ENCODE measurements at regions not wholly inside any gene's neighbourhood (a gene's known extent, or its start where the extent isn't known, plus 50 kb on each side); places are given as distances from the start of the nearest gene placed in this dataset.

GRCh38 chr5:112112346-112112745 is 306.7 kb downstream of the EPB41L4A start:
- no peaks in the 10 kb centered on the region for H3K4me1 ChIP-seq (ENCODE audit: control insufficient read depth, insufficient read depth, low read length, poor library complexity, severe bottlenecking)
- no peaks in the 10 kb centered on the region for H3K36me3 ChIP-seq (ENCODE audit: control insufficient read depth, insufficient read depth, low read length)
- H3K9me3 ChIP-seq (ENCODE audit: control insufficient read depth, low read length) = no peaks in the 10 kb centered on the region
- WGBS, 2 experiments (ENCODE audit: insufficient coverage in 2 of 2) = 0% methylated on average over 1 to 2 of the region's 2 CpGs
- no peak overlapping the region for H3K27ac ChIP-seq (ENCODE audit: low read depth, low read length, severe bottlenecking)
- no peak overlapping the region for H3K4me3 ChIP-seq (ENCODE audit: extremely low read depth, insufficient read depth, low read length, poor library complexity, severe bottlenecking)

GRCh38 chr5:112109331-112110007 is 309.6 kb downstream of the EPB41L4A start:
- Histone ChIP-seq H3K9me3 (ENCODE audit: control insufficient read depth, low read length) (no peaks in the 10 kb centered on the region), H3K27ac (ENCODE audit: low read depth, low read length, severe bottlenecking) (no peak overlapping the region), H3K36me3 (ENCODE audit: control insufficient read depth, insufficient read depth, low read length) (no peaks in the 10 kb centered on the region), H3K4me3 (ENCODE audit: extremely low read depth, insufficient read depth, low read length, poor library complexity, severe bottlenecking) (no peak overlapping the region), H3K4me1 (ENCODE audit: control insufficient read depth, insufficient read depth, low read length, poor library complexity, severe bottlenecking) (no peaks in the 10 kb centered on the region)
- 82 to 87% methylated on average over 3 of the region's 4 CpGs for WGBS, 2 experiments (ENCODE audit: insufficient coverage in 2 of 2)

DNA sequence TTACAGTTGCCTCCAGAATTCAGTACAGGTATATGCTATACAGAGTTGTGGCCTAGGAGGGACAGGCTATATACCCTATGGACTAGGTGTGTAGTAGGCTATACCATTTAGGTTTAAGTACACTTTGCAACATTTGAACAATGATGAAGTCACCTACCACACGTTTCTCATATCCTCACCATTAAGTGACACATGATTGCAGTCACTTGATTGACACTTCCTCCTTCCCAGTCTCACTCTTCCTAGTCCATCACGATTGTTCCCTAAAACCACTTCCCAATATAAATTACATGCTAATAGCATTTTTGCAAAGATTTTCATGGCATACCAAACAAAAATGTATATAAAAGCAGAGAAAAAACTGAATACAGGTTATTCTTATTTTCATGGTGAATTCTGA is 312.2 kb downstream of the EPB41L4A start:
- Histone ChIP-seq H3K4me3 (ENCODE audit: extremely low read depth, insufficient read depth, low read length, poor library complexity, severe bottlenecking) (no peak overlapping the region), H3K27ac (ENCODE audit: low read depth, low read length, severe bottlenecking) (no peak overlapping the region), H3K36me3 (ENCODE audit: control insufficient read depth, insufficient read depth, low read length) (no peaks in the 10 kb centered on the region), H3K4me1 (ENCODE audit: control insufficient read depth, insufficient read depth, low read length, poor library complexity, severe bottlenecking) (no peaks in the 10 kb centered on the region), H3K9me3 (ENCODE audit: control insufficient read depth, low read length) (no peaks in the 10 kb centered on the region)
- WGBS, 2 experiments (ENCODE audit: insufficient coverage in 2 of 2) = 86 to 89% methylated on average over 2 of the region's 2 CpGs

- H3K27ac ChIP-seq (ENCODE audit: low read depth, low read length, severe bottlenecking) = no peak overlapping the region
- H3K36me3 ChIP-seq (ENCODE audit: control insufficient read depth, insufficient read depth, low read length) = no peaks in the 10 kb centered on the region
- no peaks in the 10 kb centered on the region for H3K4me1 ChIP-seq (ENCODE audit: control insufficient read depth, insufficient read depth, low read length, poor library complexity, severe bottlenecking)
- 84 to 93% methylated on average over 4 to 5 of the region's 6 CpGs for WGBS, 2 experiments (ENCODE audit: insufficient coverage in 2 of 2)
- no peaks in the 10 kb centered on the region for H3K9me3 ChIP-seq (ENCODE audit: control insufficient read depth, low read length)
- no peak overlapping the region for H3K4me3 ChIP-seq (ENCODE audit: extremely low read depth, insufficient read depth, low read length, poor library complexity, severe bottlenecking)
These were observed 321.3 kb downstream of the EPB41L4A start for GRCh38 chr5:112097768-112098167.

DNA sequence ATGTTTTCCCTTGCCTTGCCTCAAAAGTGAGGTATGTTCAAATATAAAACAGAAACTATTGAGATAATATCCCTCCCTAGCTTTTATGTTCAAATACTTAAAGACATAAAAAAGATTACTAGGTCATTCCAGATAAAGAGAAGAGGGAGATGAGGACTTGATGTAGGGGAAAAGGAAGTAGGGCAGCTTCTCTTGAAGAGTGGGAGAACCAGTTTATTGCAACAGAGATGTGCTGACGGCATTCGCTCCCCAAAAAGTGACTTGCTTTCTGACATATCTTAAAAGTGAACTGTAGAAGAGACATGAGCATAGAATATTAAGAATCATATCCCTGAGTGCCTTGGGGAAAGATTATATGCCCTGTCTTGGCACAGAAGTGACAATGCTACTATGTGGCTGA is 330.2 kb upstream of the NREP start:
- H3K27ac ChIP-seq (ENCODE audit: low read depth, low read length, severe bottlenecking) = no peak overlapping the region
- H3K36me3 ChIP-seq (ENCODE audit: control insufficient read depth, insufficient read depth, low read length) = no peaks in the 10 kb centered on the region
- H3K4me1 ChIP-seq (ENCODE audit: control insufficient read depth, insufficient read depth, low read length, poor library complexity, severe bottlenecking) = no peaks in the 10 kb centered on the region
- no peak overlapping the region for H3K4me3 ChIP-seq (ENCODE audit: extremely low read depth, insufficient read depth, low read length, poor library complexity, severe bottlenecking)
- H3K9me3 ChIP-seq (ENCODE audit: control insufficient read depth, low read length) = no peaks in the 10 kb centered on the region
- WGBS, 2 experiments (ENCODE audit: insufficient coverage in 2 of 2) = 85 to 93% methylated on average over 2 of the region's 2 CpGs

DNA sequence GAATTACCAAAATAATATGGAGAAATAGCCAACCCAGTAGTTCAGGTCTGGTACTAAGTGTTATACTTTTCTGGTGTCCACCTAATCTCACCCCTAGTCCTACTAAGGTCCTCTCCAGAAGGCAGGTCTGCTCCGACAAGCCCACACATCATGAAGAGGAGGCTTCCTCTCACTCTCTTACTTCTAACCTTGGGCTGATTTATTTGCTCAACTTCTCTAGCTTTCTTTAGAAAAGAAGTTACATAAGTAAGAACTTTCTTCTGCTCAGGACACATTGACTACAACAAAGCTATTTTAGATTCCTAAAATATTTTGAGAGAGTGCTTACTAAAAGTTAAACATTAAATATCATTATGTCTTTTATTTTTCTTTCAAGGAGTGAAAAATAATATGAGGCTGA is 329.7 kb upstream of the NREP start:
- Histone ChIP-seq H3K36me3 (ENCODE audit: control insufficient read depth, insufficient read depth, low read length) (no peaks in the 10 kb centered on the region), H3K9me3 (ENCODE audit: control insufficient read depth, low read length) (no peaks in the 10 kb centered on the region), H3K4me1 (ENCODE audit: control insufficient read depth, insufficient read depth, low read length, poor library complexity, severe bottlenecking) (no peaks in the 10 kb centered on the region), H3K4me3 (ENCODE audit: extremely low read depth, insufficient read depth, low read length, poor library complexity, severe bottlenecking) (no peak overlapping the region), H3K27ac (ENCODE audit: low read depth, low read length, severe bottlenecking) (no peak overlapping the region)
- no CpG with 5 or more reads among the region's 1 CpG for WGBS, 2 experiments (ENCODE audit: insufficient coverage in 2 of 2)

- 80 to 88% methylated on average over 1 of the region's 2 CpGs for WGBS, 2 experiments (ENCODE audit: insufficient coverage in 2 of 2)
- no peak overlapping the region for H3K27ac ChIP-seq (ENCODE audit: low read depth, low read length, severe bottlenecking)
- H3K4me1 ChIP-seq (ENCODE audit: control insufficient read depth, insufficient read depth, low read length, poor library complexity, severe bottlenecking) = no peaks in the 10 kb centered on the region
- H3K4me3 ChIP-seq (ENCODE audit: extremely low read depth, insufficient read depth, low read length, poor library complexity, severe bottlenecking) = no peak overlapping the region
- H3K36me3 ChIP-seq (ENCODE audit: control insufficient read depth, insufficient read depth, low read length) = no peaks in the 10 kb centered on the region
- no peaks in the 10 kb centered on the region for H3K9me3 ChIP-seq (ENCODE audit: control insufficient read depth, low read length)
These were observed 327.2 kb upstream of the NREP start for GRCh38 chr5:112084149-112084548.

DNA sequence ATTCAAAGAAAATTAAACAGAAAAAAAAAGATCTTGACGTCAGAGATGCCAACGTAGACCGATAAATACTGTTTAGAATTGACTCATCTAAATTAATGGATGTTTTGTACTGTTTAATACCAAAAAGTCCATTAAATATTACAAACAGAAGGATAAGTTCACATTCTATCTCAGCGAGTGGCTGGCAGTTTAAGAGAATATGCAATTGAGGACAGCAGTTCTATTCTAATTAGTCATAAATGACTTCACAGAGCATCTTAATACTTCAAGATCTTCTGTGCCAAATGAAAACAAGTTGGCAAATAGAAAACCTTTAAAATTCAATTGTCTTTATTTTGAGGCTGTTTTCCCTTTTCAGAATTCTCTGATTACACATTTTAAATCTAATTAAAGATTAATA is 326.6 kb upstream of the NREP start:
- Histone ChIP-seq H3K36me3 (ENCODE audit: control insufficient read depth, insufficient read depth, low read length) (no peaks in the 10 kb centered on the region), H3K9me3 (ENCODE audit: control insufficient read depth, low read length) (no peaks in the 10 kb centered on the region), H3K27ac (ENCODE audit: low read depth, low read length, severe bottlenecking) (no peak overlapping the region), H3K4me1 (ENCODE audit: control insufficient read depth, insufficient read depth, low read length, poor library complexity, severe bottlenecking) (no peaks in the 10 kb centered on the region), H3K4me3 (ENCODE audit: extremely low read depth, insufficient read depth, low read length, poor library complexity, severe bottlenecking) (no peak overlapping the region)
- WGBS, 2 experiments (ENCODE audit: insufficient coverage in 2 of 2) = no CpG with 5 or more reads among the region's 4 CpGs

DNA sequence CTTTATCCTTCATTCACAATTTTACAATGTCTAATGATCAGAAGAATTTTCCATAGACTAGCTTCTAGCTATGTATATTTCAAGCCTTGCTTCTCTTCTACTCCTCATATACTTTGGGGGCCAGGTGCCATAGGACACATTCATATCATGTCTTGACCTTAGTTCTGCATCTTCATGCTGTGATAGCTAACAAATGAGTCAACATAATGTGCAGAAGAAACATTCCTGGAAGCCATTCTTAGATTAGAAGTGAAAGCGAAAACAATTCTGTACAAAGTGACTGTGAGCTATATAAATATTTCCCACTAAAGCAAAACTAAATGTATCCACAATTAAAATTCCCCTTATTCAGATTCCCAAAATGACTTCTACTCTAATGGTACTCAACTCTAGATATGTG is 320.2 kb upstream of the NREP start:
- no peak overlapping the region for H3K27ac ChIP-seq (ENCODE audit: low read depth, low read length, severe bottlenecking)
- H3K36me3 ChIP-seq (ENCODE audit: control insufficient read depth, insufficient read depth, low read length) = no peaks in the 10 kb centered on the region
- H3K9me3 ChIP-seq (ENCODE audit: control insufficient read depth, low read length) = no peaks in the 10 kb centered on the region
- no peaks in the 10 kb centered on the region for H3K4me1 ChIP-seq (ENCODE audit: control insufficient read depth, insufficient read depth, low read length, poor library complexity, severe bottlenecking)
- WGBS, 2 experiments (ENCODE audit: insufficient coverage in 2 of 2) = no CpG with 5 or more reads among the region's 1 CpG
- no peak overlapping the region for H3K4me3 ChIP-seq (ENCODE audit: extremely low read depth, insufficient read depth, low read length, poor library complexity, severe bottlenecking)

- H3K9me3 ChIP-seq (ENCODE audit: control insufficient read depth, low read length) = no peaks in the 10 kb centered on the region
- 57 to 60% methylated on average over 1 of the region's 1 CpG for WGBS, 2 experiments (ENCODE audit: insufficient coverage in 2 of 2)
- no peak overlapping the region for H3K4me3 ChIP-seq (ENCODE audit: extremely low read depth, insufficient read depth, low read length, poor library complexity, severe bottlenecking)
- H3K27ac ChIP-seq (ENCODE audit: low read depth, low read length, severe bottlenecking) = no peak overlapping the region
- H3K4me1 ChIP-seq (ENCODE audit: control insufficient read depth, insufficient read depth, low read length, poor library complexity, severe bottlenecking) = no peaks in the 10 kb centered on the region
- no peaks in the 10 kb centered on the region for H3K36me3 ChIP-seq (ENCODE audit: control insufficient read depth, insufficient read depth, low read length)
These were observed 313.0 kb upstream of the NREP start for GRCh38 chr5:112070022-112070421.

GRCh38 chr5:112069329-112069728 is 312.3 kb upstream of the NREP start:
- WGBS, 2 experiments (ENCODE audit: insufficient coverage in 2 of 2) = no CpG with 5 or more reads among the region's 3 CpGs
- Histone ChIP-seq H3K27ac (ENCODE audit: low read depth, low read length, severe bottlenecking) (no peak overlapping the region), H3K4me3 (ENCODE audit: extremely low read depth, insufficient read depth, low read length, poor library complexity, severe bottlenecking) (no peak overlapping the region), H3K36me3 (ENCODE audit: control insufficient read depth, insufficient read depth, low read length) (no peaks in the 10 kb centered on the region), H3K9me3 (ENCODE audit: control insufficient read depth, low read length) (no peaks in the 10 kb centered on the region), H3K4me1 (ENCODE audit: control insufficient read depth, insufficient read depth, low read length, poor library complexity, severe bottlenecking) (no peaks in the 10 kb centered on the region)

All from mesodermal cell (in vitro differentiated cells).